MCF 10A (cell line): ENCODE measurements at regions not wholly inside any gene's neighbourhood (a gene's known extent, or its start where the extent isn't known, plus 50 kb on each side); places are given as distances from the start of the nearest gene placed in this dataset.

ENCODE experiments used
- BruUV-seq: library from RNA; stranded (reverse); fragments of 400-500 nt; replicated peaks from 2 replicates; lab custom pipeline; 2021; lab: Mats Ljungman, UMichigan
- CTCF ChIA-PET: fragments of 300-600 bp; sonication (Branson Sonifier 250); formaldehyde crosslinking; extraction: SDS; loops from one replicate; lab custom pipeline; 2021; ENCODE audit warnings: antibody characterized with exemption, inconsistent platforms; lab: Yijun Ruan, JAX
- POLR2A ChIA-PET: fragments of 300-600, 350-650 bp; sonication (Branson Sonifier 250); formaldehyde crosslinking; extraction: SDS; loops from one replicate; lab custom pipeline; 2020; ENCODE audit warnings: antibody characterized with exemption, inconsistent platforms; lab: Yijun Ruan, JAX
- DNase-seq: peaks from one replicate; pipeline ENCODE4 v3.0.0-alpha.2; 2018; ENCODE audit not compliant: unreplicated experiment
- H3K27ac Mint-ChIP-seq: one replicate; pipeline ENCODE4 v1.8.0; 2022; ENCODE audit warnings: mild to moderate bottlenecking, low read depth, mixed read lengths; ENCODE audit not compliant: unreplicated experiment
- H3K27me3 Mint-ChIP-seq: one replicate; pipeline ENCODE4 v1.8.0; 2022; ENCODE audit warnings: mixed read lengths; ENCODE audit not compliant: insufficient read depth, unreplicated experiment
- H3K36me3 Mint-ChIP-seq: one replicate; pipeline ENCODE4 v1.8.0; 2022; ENCODE audit warnings: mild to moderate bottlenecking, moderate library complexity, mixed read lengths; ENCODE audit not compliant: insufficient read depth, unreplicated experiment
- H3K4me1 Mint-ChIP-seq: one replicate; pipeline ENCODE4 v1.8.0; 2022; ENCODE audit warnings: mixed read lengths; ENCODE audit not compliant: insufficient read depth, unreplicated experiment
- H3K4me3 Mint-ChIP-seq: one replicate; pipeline ENCODE4 v1.8.0; 2022; ENCODE audit warnings: mild to moderate bottlenecking, moderate library complexity, mixed read lengths; ENCODE audit not compliant: unreplicated experiment
- H3K9me3 Mint-ChIP-seq: one replicate; pipeline ENCODE4 v1.8.0; 2022; ENCODE audit warnings: mixed read lengths; ENCODE audit not compliant: unreplicated experiment
- intact Hi-C: fragments of 100-400 bp; cut with micrococcal nuclease; formaldehyde crosslinking; loops from 2 replicates; pipeline ENCODE4 v1.14.1; 2022
- TF ChIP-seq, protein P1 (sequence below): fragments of 200-600 bp; IDR thresholded peaks from one replicate; pipeline ENCODE4 v1.8.0; 2022; ENCODE audit warnings: antibody characterized with exemption, mild to moderate bottlenecking; ENCODE audit not compliant: unreplicated experiment

DNA sequence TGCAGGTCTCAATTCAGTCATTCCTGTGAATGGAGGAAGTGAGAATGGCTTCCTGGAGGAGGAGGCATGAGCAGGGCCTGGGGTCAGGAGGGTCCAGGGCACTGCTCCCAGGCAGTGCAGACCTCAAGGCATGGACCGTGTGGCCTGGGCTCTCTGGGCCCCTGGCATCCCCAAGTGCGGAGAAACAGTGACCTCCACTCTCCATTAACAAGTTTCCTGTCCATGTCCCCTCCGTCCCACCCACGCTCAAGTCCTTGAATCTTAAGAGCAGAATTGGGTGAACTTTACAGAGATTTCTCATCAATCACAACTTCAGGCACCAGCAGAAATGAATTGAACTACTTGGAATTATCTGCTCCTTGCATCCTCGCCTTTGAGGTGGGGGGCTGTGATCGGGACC lies 211.1 kb downstream of the NPHP4 start:
- Mint-ChIP-seq H3K27me3 (peaks cover 15% of the 10 kb centered on the region), H3K4me1 (no peaks in the 10 kb centered on the region), H3K4me3 (no peak overlapping the region), H3K36me3 (no peaks in the 10 kb centered on the region), H3K27ac (no peak overlapping the region), H3K9me3 (peaks cover 5% of the 10 kb centered on the region)
- no peak for DNase-seq
- no TSS peak for BruUV-seq
- POLR2A ChIA-PET: no interaction called here
- CTCF ChIA-PET: no interaction called here
- intact Hi-C loops: no loop called here
- TF ChIP-seq, protein P1, sequence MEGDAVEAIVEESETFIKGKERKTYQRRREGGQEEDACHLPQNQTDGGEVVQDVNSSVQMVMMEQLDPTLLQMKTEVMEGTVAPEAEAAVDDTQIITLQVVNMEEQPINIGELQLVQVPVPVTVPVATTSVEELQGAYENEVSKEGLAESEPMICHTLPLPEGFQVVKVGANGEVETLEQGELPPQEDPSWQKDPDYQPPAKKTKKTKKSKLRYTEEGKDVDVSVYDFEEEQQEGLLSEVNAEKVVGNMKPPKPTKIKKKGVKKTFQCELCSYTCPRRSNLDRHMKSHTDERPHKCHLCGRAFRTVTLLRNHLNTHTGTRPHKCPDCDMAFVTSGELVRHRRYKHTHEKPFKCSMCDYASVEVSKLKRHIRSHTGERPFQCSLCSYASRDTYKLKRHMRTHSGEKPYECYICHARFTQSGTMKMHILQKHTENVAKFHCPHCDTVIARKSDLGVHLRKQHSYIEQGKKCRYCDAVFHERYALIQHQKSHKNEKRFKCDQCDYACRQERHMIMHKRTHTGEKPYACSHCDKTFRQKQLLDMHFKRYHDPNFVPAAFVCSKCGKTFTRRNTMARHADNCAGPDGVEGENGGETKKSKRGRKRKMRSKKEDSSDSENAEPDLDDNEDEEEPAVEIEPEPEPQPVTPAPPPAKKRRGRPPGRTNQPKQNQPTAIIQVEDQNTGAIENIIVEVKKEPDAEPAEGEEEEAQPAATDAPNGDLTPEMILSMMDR: no peak

DNA sequence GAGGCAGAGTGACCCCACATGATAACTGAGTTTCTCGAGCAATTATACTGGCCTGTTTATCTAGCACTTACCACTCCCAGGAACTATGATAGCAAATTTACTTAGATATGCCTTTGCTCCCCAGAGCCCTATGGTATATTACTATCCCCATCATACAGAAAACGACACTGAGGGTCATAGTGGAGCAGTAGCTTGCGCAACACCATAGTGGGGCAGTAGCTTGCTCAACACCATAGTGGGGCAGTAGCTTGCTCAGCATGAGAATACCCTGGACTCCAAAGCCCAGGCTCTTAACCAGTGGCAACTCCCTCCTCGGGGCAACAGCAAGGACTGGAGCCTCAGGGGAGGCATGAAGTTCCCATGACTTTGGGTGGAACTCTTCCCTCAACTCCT lies 211.9 kb downstream of the NPHP4 start:
- no TSS peak for BruUV-seq
- no peaks in the 10 kb centered on the region for H3K36me3 Mint-ChIP-seq
- no peak overlapping the region for H3K27ac Mint-ChIP-seq
- ChIA-PET POLR2A (no interaction called here), CTCF (no interaction called here)
- intact Hi-C loops: no loop called here
- H3K4me3 Mint-ChIP-seq: no peak overlapping the region
- TF ChIP-seq, protein P1: no peak
- H3K4me1 Mint-ChIP-seq: no peaks in the 10 kb centered on the region
- DNase-seq: no peak
- peaks cover 5% of the 10 kb centered on the region for H3K9me3 Mint-ChIP-seq
- H3K27me3 Mint-ChIP-seq: peaks cover 7% of the 10 kb centered on the region

DNA sequence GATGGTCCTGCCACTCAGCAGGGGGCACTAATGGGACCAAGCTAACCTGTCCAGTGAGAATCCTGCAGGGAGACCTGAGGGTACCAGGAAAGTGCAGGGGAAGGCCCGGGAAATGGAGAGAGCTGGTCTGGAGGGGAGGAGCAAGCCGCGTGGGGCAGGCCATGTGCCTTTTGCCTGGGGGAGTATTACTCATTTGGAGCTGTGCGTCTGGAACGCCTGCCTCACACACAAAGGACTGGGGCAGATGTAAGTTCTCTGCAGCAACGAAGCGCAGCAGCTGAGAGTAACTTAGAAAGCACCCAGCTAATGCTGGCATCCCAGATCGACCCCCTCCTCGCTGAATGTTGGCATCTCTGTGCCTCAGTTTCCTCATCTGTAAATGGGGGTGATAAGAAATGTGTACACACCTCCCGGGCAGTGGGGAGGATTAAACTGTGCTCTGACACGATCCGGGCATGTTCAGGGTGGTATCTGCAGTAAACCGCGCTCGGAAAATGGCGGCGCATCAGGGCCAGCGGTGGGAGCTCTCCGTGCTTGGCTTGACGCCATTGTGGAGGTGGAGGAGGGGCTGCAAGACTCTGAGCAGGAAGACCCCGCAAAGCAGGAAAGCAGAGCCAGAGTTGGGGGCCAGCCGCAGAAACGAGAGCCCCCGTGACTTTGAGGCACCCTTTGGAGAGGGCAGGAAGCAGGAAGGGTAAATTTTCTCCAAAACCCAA lies 212.5 kb downstream of the NPHP4 start:
- H3K4me1 Mint-ChIP-seq: no peaks in the 10 kb centered on the region
- H3K27ac Mint-ChIP-seq: no peak overlapping the region
- intact Hi-C loops: no loop called here
- BruUV-seq: no TSS peak
- H3K36me3 Mint-ChIP-seq: no peaks in the 10 kb centered on the region
- POLR2A ChIA-PET: no interaction called here
- H3K27me3 Mint-ChIP-seq: peaks cover 4% of the 10 kb centered on the region
- CTCF ChIA-PET: interaction anchor here (0.7 kb wide), 3 partner anchors 24 to 279 kb away, joined by 3 to 6 read pairs (median 4); no protein-coding TSS in a partner anchor
- peaks cover 5% of the 10 kb centered on the region for H3K9me3 Mint-ChIP-seq
- TF ChIP-seq, protein P1: no peak
- DNase-seq: peak; percentile 27
- no peak overlapping the region for H3K4me3 Mint-ChIP-seq

DNA sequence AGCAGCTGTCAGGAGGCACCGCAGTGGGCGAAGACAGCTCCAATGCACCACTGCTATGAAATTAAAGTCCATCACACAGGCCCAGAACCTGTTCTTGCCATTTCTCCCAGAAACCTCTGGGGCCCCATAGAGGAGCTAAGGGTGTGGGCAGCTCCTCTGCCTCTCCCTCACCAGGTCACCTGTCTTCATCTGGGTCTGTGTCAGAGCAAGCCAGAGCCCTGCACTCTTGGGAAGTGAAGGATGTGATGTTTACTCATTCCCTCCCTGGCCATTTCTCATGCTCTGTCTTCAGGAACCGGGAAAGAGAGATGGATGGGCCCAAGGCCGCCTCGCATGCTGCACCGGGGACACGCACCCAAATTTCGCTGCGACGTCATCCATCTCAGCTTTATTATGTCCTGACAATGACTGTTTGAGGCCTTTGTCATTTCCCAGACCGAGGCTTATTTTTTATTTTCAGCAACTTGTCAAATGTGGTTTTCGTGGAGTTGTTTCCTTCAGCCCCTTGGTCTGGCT lies 216.1 kb downstream of the NPHP4 start:
- no TSS peak for BruUV-seq
- Mint-ChIP-seq H3K36me3 (no peaks in the 10 kb centered on the region), H3K4me3 (no peak overlapping the region), H3K4me1 (no peaks in the 10 kb centered on the region), H3K27me3 (peaks cover 18% of the 10 kb centered on the region), H3K27ac (no peak overlapping the region), H3K9me3 (peaks cover 5% of the 10 kb centered on the region)
- ChIA-PET POLR2A (no interaction called here), CTCF (no interaction called here)
- no peak for DNase-seq
- intact Hi-C loops: no loop called here
- TF ChIP-seq, protein P1: no peak
